Mucosa of stomach (tissue), 1 donor: ENCODE measurements at regions not wholly inside any gene's neighbourhood (a gene's known extent, or its start where the extent isn't known, plus 50 kb on each side); places are given as distances from the start of the nearest gene placed in this dataset.
"Not testable (repeated sequence)": the region's sequence is repeated elsewhere in the genome, so short reads cannot be mapped to it uniquely, and the experiment has no call there.

Source experiments
- H3K27me3 ChIP-seq: one replicate; pipeline ENCODE4 v1.7.0; 2013; ENCODE audit warnings: mild to moderate bottlenecking, low read length; ENCODE audit not compliant: control insufficient read depth, insufficient read depth
- H3K36me3 ChIP-seq: one replicate; pipeline ENCODE4 v1.7.0; 2013; ENCODE audit warnings: low read length; ENCODE audit not compliant: control insufficient read depth, insufficient read depth
- H3K4me1 ChIP-seq: one replicate; pipeline ENCODE4 v1.7.0; 2013; ENCODE audit warnings: mild to moderate bottlenecking, low read length; ENCODE audit not compliant: control insufficient read depth, insufficient read depth
- H3K4me3 ChIP-seq: one replicate; pipeline ENCODE4 v1.7.0; 2013; ENCODE audit warnings: low read length
- H3K9ac ChIP-seq: one replicate; pipeline ENCODE4 v1.7.0; 2013; ENCODE audit warnings: mild to moderate bottlenecking, low read length, moderate library complexity
- H3K9me3 ChIP-seq: one replicate; pipeline ENCODE4 v1.7.0; 2013; ENCODE audit warnings: mild to moderate bottlenecking, low read length, moderate library complexity; ENCODE audit not compliant: control insufficient read depth
- donor health status: Pancreatic carcinoma.

- Histone ChIP-seq H3K36me3 (no peaks in the 10 kb centered on the region), H3K4me3 (no peak overlapping the region), H3K9ac (no peak overlapping the region), H3K27me3 (no peaks in the 10 kb centered on the region), H3K4me1 (peaks cover 50% of the 10 kb centered on the region), H3K9me3 (no peaks in the 10 kb centered on the region)
Measured at GRCh38 chr6:30818391-30818841, 65.9 kb upstream of the DDR1 start.

- Histone ChIP-seq H3K27me3 (no peaks in the 10 kb centered on the region), H3K4me1 (peaks cover 46% of the 10 kb centered on the region), H3K9ac (no peak overlapping the region), H3K9me3 (no peaks in the 10 kb centered on the region), H3K4me3 (no peak overlapping the region), H3K36me3 (no peaks in the 10 kb centered on the region)
Measured at GRCh38 chr6:30816791-30817739, 67.3 kb upstream of the DDR1 start.

- peaks cover 42% of the 10 kb centered on the region for H3K4me1 ChIP-seq
- not testable (repeated sequence) for H3K4me3 ChIP-seq, H3K9me3 ChIP-seq, H3K9ac ChIP-seq, H3K27me3 ChIP-seq, H3K36me3 ChIP-seq
Measured at GRCh38 chr6:30816296-30816695, 68.0 kb upstream of the DDR1 start.

- H3K36me3 ChIP-seq, H3K9me3 ChIP-seq, H3K9ac ChIP-seq, H3K27me3 ChIP-seq, H3K4me3 ChIP-seq: not testable (repeated sequence)
- H3K4me1 ChIP-seq: peaks cover 39% of the 10 kb centered on the region
Measured at GRCh38 chr6:30815041-30815742, 69.1 kb upstream of the DDR1 start.

GRCh38 chr6:30814146-30815040, 69.9 kb upstream of the DDR1 start:
- Histone ChIP-seq H3K27me3 (no peaks in the 10 kb centered on the region), H3K4me1 (peaks cover 31% of the 10 kb centered on the region), H3K36me3 (no peaks in the 10 kb centered on the region), H3K9me3 (no peaks in the 10 kb centered on the region), H3K4me3 (no peak overlapping the region), H3K9ac (no peak overlapping the region)

- Histone ChIP-seq H3K36me3 (no peaks in the 10 kb centered on the region), H3K4me3 (no peak overlapping the region), H3K9ac (peak overlapping the region; percentile 13), H3K9me3 (no peaks in the 10 kb centered on the region), H3K4me1 (peaks cover 29% of the 10 kb centered on the region), H3K27me3 (no peaks in the 10 kb centered on the region)
Measured at GRCh38 chr6:30813631-30814145, 69.3 kb upstream of the IER3 start.

GRCh38 chr6:30810813-30811339, 66.5 kb upstream of the IER3 start:
- Histone ChIP-seq H3K27me3 (no peaks in the 10 kb centered on the region), H3K36me3 (no peaks in the 10 kb centered on the region), H3K4me1 (peaks cover 27% of the 10 kb centered on the region), H3K9me3 (no peaks in the 10 kb centered on the region), H3K4me3 (no peak overlapping the region), H3K9ac (no peak overlapping the region)

- H3K4me3 ChIP-seq, H3K27me3 ChIP-seq, H3K9me3 ChIP-seq, H3K9ac ChIP-seq, H3K36me3 ChIP-seq: not testable (repeated sequence)
- H3K4me1 ChIP-seq: peaks cover 12% of the 10 kb centered on the region
Measured at GRCh38 chr6:30807566-30807965, 63.2 kb upstream of the IER3 start.

- Histone ChIP-seq H3K9me3 (no peaks in the 10 kb centered on the region), H3K9ac (no peak overlapping the region), H3K4me1 (peaks cover 12% of the 10 kb centered on the region), H3K36me3 (no peaks in the 10 kb centered on the region), H3K27me3 (no peaks in the 10 kb centered on the region), H3K4me3 (no peak overlapping the region)
Measured at GRCh38 chr6:30806581-30807183, 62.3 kb upstream of the IER3 start.

GRCh38 chr6:30804333-30804732, 60.0 kb upstream of the IER3 start:
- Histone ChIP-seq H3K27me3 (no peaks in the 10 kb centered on the region), H3K4me3 (no peak overlapping the region), H3K36me3 (no peaks in the 10 kb centered on the region), H3K4me1 (no peaks in the 10 kb centered on the region), H3K9me3 (no peaks in the 10 kb centered on the region), H3K9ac (no peak overlapping the region)

GRCh38 chr6:30802731-30803130, 58.4 kb upstream of the IER3 start:
- no peaks in the 10 kb centered on the region for H3K36me3 ChIP-seq

More at GRCh38 chr6:30802731-30803130, 58.4 kb upstream of the IER3 start:
- Histone ChIP-seq H3K9ac (no peak overlapping the region), H3K4me3 (no peak overlapping the region), H3K9me3 (no peaks in the 10 kb centered on the region), H3K27me3 (no peaks in the 10 kb centered on the region), H3K4me1 (no peaks in the 10 kb centered on the region)
